Adipocyte (in vitro differentiated cells): ENCODE measurements at regions not wholly inside any gene's neighbourhood (a gene's known extent, or its start where the extent isn't known, plus 50 kb on each side); places are given as distances from the start of the nearest gene placed in this dataset.

Experiments used
- DNase-seq: peaks from one replicate; pipeline ENCODE4 v3.0.0-alpha.2; 2015; ENCODE audit warnings: low read depth
- H3K27me3 ChIP-seq: replicated peaks from 2 replicates; pipeline ENCODE4 v1.7.0; 2013; ENCODE audit warnings: mild to moderate bottlenecking, low read length, moderate library complexity; ENCODE audit not compliant: control insufficient read depth, insufficient read depth
- H3K36me3 ChIP-seq: 2 replicates; pipeline ENCODE4 v1.7.0; 2013; ENCODE audit warnings: low read length, mild to moderate bottlenecking, moderate library complexity; ENCODE audit not compliant: control insufficient read depth, insufficient read depth, severe bottlenecking
- H3K4me1 ChIP-seq: 2 replicates; pipeline ENCODE4 v1.7.0; 2013; ENCODE audit warnings: mild to moderate bottlenecking, low read length, moderate library complexity; ENCODE audit not compliant: control insufficient read depth, insufficient read depth
- H3K4me3 ChIP-seq: 2 replicates; pipeline ENCODE4 v1.7.0; 2013; ENCODE audit warnings: mild to moderate bottlenecking, low read length, moderate library complexity
- H3K9ac ChIP-seq: 2 replicates; pipeline ENCODE4 v1.7.0; 2013; ENCODE audit warnings: mild to moderate bottlenecking, low read length, moderate library complexity
- H3K9me3 ChIP-seq: 2 replicates; pipeline ENCODE4 v1.7.0; 2013; ENCODE audit warnings: mild to moderate bottlenecking, low read length, moderate library complexity; ENCODE audit not compliant: control insufficient read depth

- Histone ChIP-seq H3K36me3 (no peaks in the 10 kb centered on the region), H3K9me3 (no peaks in the 10 kb centered on the region), H3K4me1 (peaks cover 7% of the 10 kb centered on the region), H3K27me3 (no peaks in the 10 kb centered on the region), H3K4me3 (no peak overlapping the region), H3K9ac (no peak overlapping the region)
- DNase-seq = peak; percentile 4
Measured at GRCh38 chr9:14031810-14032209, 282.1 kb downstream of the NFIB start.

GRCh38 chr9:14031060-14031414 lies 282.9 kb downstream of the NFIB start:
- no peaks in the 10 kb centered on the region for H3K9me3 ChIP-seq
- no peaks in the 10 kb centered on the region for H3K27me3 ChIP-seq
- H3K9ac ChIP-seq = no peak overlapping the region
- no peaks in the 10 kb centered on the region for H3K36me3 ChIP-seq
- H3K4me1 ChIP-seq = peaks cover 7% of the 10 kb centered on the region
- peak overlapping the region; percentile 2 for H3K4me3 ChIP-seq
- peak; percentile 53 for DNase-seq

DNA sequence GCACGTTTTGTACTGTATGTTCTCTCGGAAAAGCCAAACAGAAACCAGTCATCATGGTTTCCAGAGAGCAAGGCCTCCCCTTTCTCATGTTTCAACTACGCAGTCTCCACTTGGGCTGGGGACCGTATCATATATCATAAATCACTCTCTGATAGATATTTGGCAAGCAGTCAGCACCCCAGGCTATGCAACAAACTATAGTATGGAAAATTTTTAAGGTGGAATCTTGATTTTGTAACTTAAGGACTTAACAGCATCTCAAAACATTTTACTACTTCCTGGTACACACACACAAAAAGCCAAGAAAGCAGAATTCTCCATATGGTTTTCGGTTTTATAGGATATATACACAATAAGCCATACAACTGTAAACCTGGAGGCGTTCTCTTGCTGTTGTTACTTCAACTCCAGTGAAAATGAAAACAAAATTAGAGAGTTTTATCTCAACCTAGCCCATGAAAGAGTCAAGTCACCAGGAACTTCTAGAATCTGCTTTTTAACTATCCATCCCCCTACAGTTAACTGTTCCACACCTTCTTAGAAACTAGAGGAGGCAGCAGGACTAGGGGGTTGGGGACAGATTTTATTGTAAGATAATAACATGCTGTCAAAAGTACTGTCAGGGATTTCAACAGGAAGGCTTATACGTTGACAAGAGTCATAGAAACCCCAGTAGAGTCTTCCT lies 283.4 kb downstream of the NFIB start:
- Histone ChIP-seq H3K27me3 (no peaks in the 10 kb centered on the region), H3K4me3 (peak overlapping the region; percentile 2)
- DNase-seq = peak; percentile 95

GRCh38 chr9:14029806-14030374 lies 284.1 kb downstream of the NFIB start:
- H3K36me3 ChIP-seq = no peaks in the 10 kb centered on the region
- peak; percentile 37 for DNase-seq
- peaks cover 7% of the 10 kb centered on the region for H3K4me1 ChIP-seq
- H3K9me3 ChIP-seq = no peaks in the 10 kb centered on the region
- peak overlapping the region; percentile 54 for H3K9ac ChIP-seq
- H3K4me3 ChIP-seq = peak overlapping the region; percentile 2
- H3K27me3 ChIP-seq = no peaks in the 10 kb centered on the region

More for the DNA sequence above, 283.4 kb downstream of the NFIB start:
- peaks cover 7% of the 10 kb centered on the region for H3K4me1 ChIP-seq
- no peaks in the 10 kb centered on the region for H3K36me3 ChIP-seq
- peak overlapping the region; percentile 54 for H3K9ac ChIP-seq
- no peaks in the 10 kb centered on the region for H3K9me3 ChIP-seq

DNA sequence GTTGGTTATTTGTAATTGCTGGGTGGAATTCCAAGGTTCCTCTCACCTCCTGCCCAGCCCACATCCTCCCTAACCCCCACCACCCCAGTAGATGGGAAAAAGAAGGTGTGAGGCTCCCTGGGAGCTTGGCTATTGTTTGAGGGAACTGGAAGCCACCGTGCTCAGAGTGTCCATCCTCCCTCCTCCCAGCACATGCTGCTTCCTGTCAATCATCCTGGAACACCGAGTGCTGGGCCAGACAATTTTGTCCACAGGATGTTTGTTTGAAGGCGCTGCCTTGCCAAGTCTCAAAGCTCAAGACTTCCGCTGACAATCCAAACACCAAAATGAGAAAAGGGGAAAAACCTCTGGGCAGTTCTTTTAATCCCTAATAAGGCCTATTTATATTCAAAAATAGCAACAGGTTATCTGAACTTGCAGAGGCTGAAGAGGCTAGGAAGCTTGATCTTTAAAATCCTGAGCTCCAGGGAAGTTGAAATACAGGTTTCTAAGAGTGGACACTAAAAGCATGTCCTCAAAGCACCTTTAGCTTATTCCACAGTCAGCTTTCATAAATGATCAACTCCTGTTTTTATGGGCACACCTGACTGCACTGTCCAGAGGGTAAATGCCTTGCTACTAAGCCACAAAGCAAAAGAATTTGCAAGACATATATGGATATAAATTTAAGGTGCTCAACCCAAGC lies 286.7 kb downstream of the NFIB start:
- DNase-seq = no peak

DNA sequence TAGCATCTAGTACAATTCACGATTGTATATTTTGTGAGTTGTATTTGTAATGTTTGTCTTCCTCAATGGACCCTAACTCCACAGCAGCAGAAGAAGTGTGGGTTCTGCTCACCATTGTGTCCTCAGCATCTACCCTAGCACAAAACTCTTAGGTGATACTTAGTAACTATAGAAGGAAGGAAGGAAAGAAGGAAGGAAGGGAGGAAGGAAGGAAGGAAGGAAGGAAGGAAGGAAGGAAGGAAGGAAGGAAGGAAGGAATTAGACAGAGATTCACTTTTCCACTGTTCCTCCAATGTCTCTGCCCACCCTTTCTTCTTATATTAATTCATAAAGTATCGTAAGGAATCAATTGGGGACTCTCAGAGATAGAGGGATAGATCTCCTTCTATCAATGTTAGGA lies 288.2 kb downstream of the NFIB start:
- no peak for DNase-seq
- H3K4me1 ChIP-seq = peaks cover 10% of the 10 kb centered on the region
- H3K9ac ChIP-seq = no peak overlapping the region
- H3K4me3 ChIP-seq = no peak overlapping the region
- H3K36me3 ChIP-seq = no peaks in the 10 kb centered on the region
- H3K9me3 ChIP-seq = no peaks in the 10 kb centered on the region
- H3K27me3 ChIP-seq = no peaks in the 10 kb centered on the region

More for the DNA sequence above, 286.7 kb downstream of the NFIB start:
- H3K4me3 ChIP-seq = no peak overlapping the region
- H3K36me3 ChIP-seq = no peaks in the 10 kb centered on the region
- H3K9me3 ChIP-seq = no peaks in the 10 kb centered on the region
- peaks cover 10% of the 10 kb centered on the region for H3K4me1 ChIP-seq
- no peaks in the 10 kb centered on the region for H3K27me3 ChIP-seq
- no peak overlapping the region for H3K9ac ChIP-seq

DNA sequence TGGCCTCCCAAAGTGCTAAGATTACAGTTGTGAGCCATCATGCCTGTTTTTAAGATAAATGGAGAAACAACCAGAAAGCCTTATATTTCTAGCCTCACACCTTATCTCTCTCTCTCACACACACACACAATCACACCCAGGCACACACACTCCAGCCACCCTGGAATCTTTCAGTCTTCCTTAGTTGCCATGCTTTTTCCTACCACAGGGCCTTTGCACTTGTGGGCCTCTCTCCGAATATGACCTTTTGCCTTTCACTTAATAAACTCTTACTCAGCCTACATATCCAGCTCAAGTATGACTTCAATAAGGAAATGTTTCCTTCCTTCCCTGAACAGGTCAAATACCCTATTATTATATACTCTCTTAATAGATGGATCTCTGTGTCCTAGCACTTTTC lies 290.7 kb downstream of the NFIB start:
- H3K9ac ChIP-seq = no peak overlapping the region
- peaks cover 10% of the 10 kb centered on the region for H3K4me1 ChIP-seq
- H3K4me3 ChIP-seq = no peak overlapping the region
- no peaks in the 10 kb centered on the region for H3K36me3 ChIP-seq
- DNase-seq = no peak
- peaks cover 6% of the 10 kb centered on the region for H3K27me3 ChIP-seq
- H3K9me3 ChIP-seq = no peaks in the 10 kb centered on the region

DNA sequence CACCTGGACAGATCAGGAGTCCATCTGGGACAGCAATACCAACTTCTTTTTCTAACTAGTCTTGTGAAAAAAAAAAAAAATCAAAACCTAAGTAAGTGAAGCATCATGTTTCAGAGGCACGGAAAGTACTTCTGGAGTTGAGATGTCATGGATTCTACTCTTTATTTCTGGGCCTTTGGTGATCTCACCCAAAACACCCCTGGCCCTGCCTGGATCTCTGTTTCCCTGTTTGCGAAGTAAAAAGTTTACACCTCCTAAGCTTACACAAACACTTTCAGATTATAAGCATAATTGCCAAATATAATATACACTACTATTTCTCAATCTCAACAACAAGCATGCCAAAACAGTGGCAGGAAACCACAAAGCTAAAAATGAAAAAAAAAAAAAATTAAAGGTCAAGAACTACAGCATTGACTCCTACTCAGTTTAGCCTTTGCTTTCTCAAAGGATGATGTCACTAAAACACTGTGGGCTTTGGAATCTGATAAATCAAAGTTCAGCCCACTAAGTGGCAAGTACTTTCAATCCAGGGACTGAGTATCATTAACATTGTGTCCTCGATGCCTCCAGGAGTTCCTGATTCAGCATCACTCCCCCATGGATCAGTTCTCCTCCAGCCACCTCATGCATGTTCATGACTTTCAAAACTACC lies 291.9 kb downstream of the NFIB start:
- H3K9me3 ChIP-seq = no peaks in the 10 kb centered on the region
- no peaks in the 10 kb centered on the region for H3K36me3 ChIP-seq
- H3K4me3 ChIP-seq = no peak overlapping the region
- no peak overlapping the region for H3K9ac ChIP-seq
- H3K4me1 ChIP-seq = peaks cover 14% of the 10 kb centered on the region
- peaks cover 6% of the 10 kb centered on the region for H3K27me3 ChIP-seq
- peak; percentile 44 for DNase-seq

DNA sequence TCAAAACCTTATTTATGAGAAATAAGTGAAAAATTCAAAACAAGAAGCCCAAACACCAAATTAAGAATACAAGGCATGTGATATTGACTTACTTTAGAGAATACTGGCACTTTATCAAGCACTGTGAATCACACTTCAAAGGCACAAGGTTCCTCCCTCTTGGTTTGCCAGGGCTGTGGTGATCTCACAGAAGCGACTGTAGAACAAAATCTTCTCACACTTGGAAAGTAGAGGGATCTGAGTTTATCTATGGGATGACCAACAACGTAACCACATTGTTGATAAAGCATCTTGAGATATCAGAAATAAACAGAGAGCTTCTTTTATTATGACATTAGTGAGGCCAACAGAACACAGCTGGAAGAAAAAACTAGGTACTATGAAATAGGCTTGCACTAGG lies 295.9 kb downstream of the NFIB start:
- peaks cover 9% of the 10 kb centered on the region for H3K27me3 ChIP-seq
- H3K36me3 ChIP-seq = no peaks in the 10 kb centered on the region
- H3K4me1 ChIP-seq = peaks cover 14% of the 10 kb centered on the region
- H3K4me3 ChIP-seq = no peak overlapping the region
- DNase-seq = no peak
- H3K9me3 ChIP-seq = no peaks in the 10 kb centered on the region
- no peak overlapping the region for H3K9ac ChIP-seq

DNA sequence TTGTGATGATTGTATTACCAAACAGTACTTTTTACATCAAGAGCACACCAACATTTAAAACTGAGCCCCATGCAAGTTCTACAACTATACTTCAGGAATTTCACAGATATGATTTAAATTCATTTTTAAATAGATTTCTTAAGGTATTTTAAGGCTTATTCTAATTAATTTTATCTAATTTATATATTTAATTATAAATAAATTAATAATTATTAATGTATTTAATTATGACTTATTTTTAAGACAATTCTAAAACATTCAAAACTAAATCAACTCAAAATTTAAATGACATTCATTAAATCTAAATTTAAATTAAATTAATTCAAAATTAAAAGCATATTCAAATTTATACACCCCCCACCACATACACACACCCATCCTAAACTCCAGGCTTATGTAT lies 299.2 kb downstream of the NFIB start:
- Histone ChIP-seq H3K9ac (no peak overlapping the region), H3K4me3 (no peak overlapping the region), H3K9me3 (no peaks in the 10 kb centered on the region), H3K27me3 (peaks cover 3% of the 10 kb centered on the region), H3K36me3 (no peaks in the 10 kb centered on the region), H3K4me1 (peaks cover 5% of the 10 kb centered on the region)
- no peak for DNase-seq

GRCh38 chr9:14014218-14014617 lies 299.7 kb downstream of the NFIB start:
- DNase-seq = no peak
- no peaks in the 10 kb centered on the region for H3K36me3 ChIP-seq
- peaks cover 3% of the 10 kb centered on the region for H3K27me3 ChIP-seq
- H3K9me3 ChIP-seq = no peaks in the 10 kb centered on the region
- peaks cover 5% of the 10 kb centered on the region for H3K4me1 ChIP-seq
- no peak overlapping the region for H3K4me3 ChIP-seq
- no peak overlapping the region for H3K9ac ChIP-seq
